HUDEP-2 (cell line): ENCODE measurements at regions not wholly inside any gene's neighbourhood (a gene's known extent, or its start where the extent isn't known, plus 50 kb on each side); places are given as distances from the start of the nearest gene placed in this dataset.
A peak's percentile ranks its signal among the peaks of the same experiment; 100 is the strongest.

Experiments used
- DNase-seq, 76 experiments: peaks; one replicate each; lab custom pipeline; 2025; ENCODE audit not compliant: unreplicated experiment in 76 of 76; lab: John Stamatoyannopoulos, UW

GRCh38 chr3:34360713-34361112, 562.3 kb downstream of the PDCD6IP start:
- no peak for DNase-seq

GRCh38 chr3:34361921-34362320, 563.5 kb downstream of the PDCD6IP start:
- DNase-seq = no peak

- no peak for DNase-seq
These were observed 564.5 kb downstream of the PDCD6IP start for GRCh38 chr3:34362910-34363309.

- no peak for DNase-seq
These were observed 565.5 kb downstream of the PDCD6IP start for GRCh38 chr3:34363881-34364280.

- DNase-seq = no peak
These were observed 565.9 kb downstream of the PDCD6IP start for GRCh38 chr3:34364335-34364734.

- DNase-seq = no peak
These were observed 566.8 kb downstream of the PDCD6IP start for GRCh38 chr3:34365231-34365630.

- DNase-seq = no peak
These were observed 567.3 kb downstream of the PDCD6IP start for GRCh38 chr3:34365771-34366170.

- DNase-seq = no peak
These were observed 569.1 kb downstream of the PDCD6IP start for GRCh38 chr3:34367521-34367920.

GRCh38 chr3:34374521-34374920, 576.1 kb downstream of the PDCD6IP start:
- DNase-seq = peak in 1 of 76 experiments; percentile 25

- DNase-seq = no peak
These were observed 578.3 kb downstream of the PDCD6IP start for GRCh38 chr3:34376691-34377090.

- DNase-seq = no peak
These were observed 579.5 kb downstream of the PDCD6IP start for GRCh38 chr3:34377961-34378360.

GRCh38 chr3:34381243-34381642, 582.8 kb downstream of the PDCD6IP start:
- peak in 1 of 76 experiments; percentile 2 for DNase-seq

GRCh38 chr3:34382859-34383258, 584.4 kb downstream of the PDCD6IP start:
- no peak for DNase-seq

- DNase-seq = no peak
These were observed 587.9 kb downstream of the PDCD6IP start for GRCh38 chr3:34386309-34386708.

GRCh38 chr3:34387826-34388564, 589.6 kb downstream of the PDCD6IP start:
- no peak for DNase-seq

- DNase-seq = no peak
These were observed 590.4 kb downstream of the PDCD6IP start for GRCh38 chr3:34388830-34389229.

GRCh38 chr3:34394978-34395748, 596.7 kb downstream of the PDCD6IP start:
- DNase-seq = no peak

GRCh38 chr3:34396288-34396687, 597.9 kb downstream of the PDCD6IP start:
- DNase-seq = no peak

- no peak for DNase-seq
These were observed 598.5 kb downstream of the PDCD6IP start for GRCh38 chr3:34396956-34397355.

GRCh38 chr3:34399401-34399800, 601.0 kb downstream of the PDCD6IP start:
- no peak for DNase-seq

- DNase-seq = no peak
These were observed 606.7 kb downstream of the PDCD6IP start for GRCh38 chr3:34405159-34405558.

GRCh38 chr3:34407281-34407680, 608.9 kb downstream of the PDCD6IP start:
- DNase-seq = no peak
